ENCODE measurements at regions not wholly inside any gene's neighbourhood (a gene's known extent, or its start where the extent isn't known, plus 50 kb on each side); places are given as distances from the start of the nearest gene placed in this dataset.

GRCh38 chr4:123555807-123556273 is 159.2 kb downstream of the SPRY1 start:
- Histone ChIP-seq H3K4me3 (peak overlapping the region in 1 of 4 donors; percentile 21), H3K36me3 (no peaks in the 10 kb centered on the region), H3K4me1 (peaks cover 0 to 29% (median 11%) of the 10 kb centered on the region in 4 donors), H3K27ac (peak overlapping the region in 3 of 4 donors; percentile 69 to 92 (median 76)), H3K27me3 (no peaks in the 10 kb centered on the region), H3K9me3 (no peaks in the 10 kb centered on the region)
- no peak for DNase-seq
- no peak for TF ChIP-seq POLR2A (IDR thresholded peaks at IDR 0.05)
- no peak for TF ChIP-seq CTCF (IDR thresholded peaks at IDR 0.05)

- H3K27me3 ChIP-seq: no peaks in the 10 kb centered on the region
- no peak for TF ChIP-seq POLR2A (IDR thresholded peaks at IDR 0.05)
- TF ChIP-seq CTCF (IDR thresholded peaks at IDR 0.05): no peak
- H3K4me3 ChIP-seq: no peak overlapping the region
- H3K4me1 ChIP-seq: peaks cover 0 to 29% (median 11%) of the 10 kb centered on the region in 4 donors
- H3K36me3 ChIP-seq: no peaks in the 10 kb centered on the region
- no peaks in the 10 kb centered on the region for H3K9me3 ChIP-seq
- H3K27ac ChIP-seq: peak overlapping the region in 3 of 4 donors; percentile 69 to 92 (median 76)
- DNase-seq: no peak
These were observed 159.9 kb downstream of the SPRY1 start for GRCh38 chr4:123556526-123556925.

GRCh38 chr4:123557857-123558536 is 161.4 kb downstream of the SPRY1 start:
- Histone ChIP-seq H3K4me3 (no peak overlapping the region), H3K27ac (no peak overlapping the region), H3K4me1 (peaks cover 0 to 29% (median 11%) of the 10 kb centered on the region in 4 donors), H3K27me3 (no peaks in the 10 kb centered on the region), H3K9me3 (no peaks in the 10 kb centered on the region), H3K36me3 (no peaks in the 10 kb centered on the region)
- no peak for TF ChIP-seq CTCF (IDR thresholded peaks at IDR 0.05)
- TF ChIP-seq POLR2A (IDR thresholded peaks at IDR 0.05): no peak
- DNase-seq: no peak

- Histone ChIP-seq H3K4me1 (peaks cover 0 to 29% (median 11%) of the 10 kb centered on the region in 4 donors), H3K9me3 (no peaks in the 10 kb centered on the region), H3K27me3 (no peaks in the 10 kb centered on the region), H3K36me3 (no peaks in the 10 kb centered on the region), H3K4me3 (no peak overlapping the region), H3K27ac (no peak overlapping the region)
- no peak for TF ChIP-seq CTCF (IDR thresholded peaks at IDR 0.05)
- TF ChIP-seq POLR2A (IDR thresholded peaks at IDR 0.05): no peak
- DNase-seq: no peak
These were observed 162.3 kb downstream of the SPRY1 start for GRCh38 chr4:123558865-123559264.

- Histone ChIP-seq H3K4me1 (peaks cover 0 to 23% (median 5%) of the 10 kb centered on the region in 4 donors), H3K27me3 (no peaks in the 10 kb centered on the region), H3K4me3 (no peak overlapping the region), H3K9me3 (no peaks in the 10 kb centered on the region), H3K27ac (no peak overlapping the region), H3K36me3 (no peaks in the 10 kb centered on the region)
- TF ChIP-seq POLR2A (IDR thresholded peaks at IDR 0.05) (no peak), CTCF (IDR thresholded peaks at IDR 0.05) (no peak)
- DNase-seq: no peak
These were observed 163.6 kb downstream of the SPRY1 start for GRCh38 chr4:123559955-123560871.
